WTC11 (cell line): ENCODE measurements at regions not wholly inside any gene's neighbourhood (a gene's known extent, or its start where the extent isn't known, plus 50 kb on each side); places are given as distances from the start of the nearest gene placed in this dataset.

ENCODE experiments used
- ATAC-seq: fragments of 200-7000 bp; cut with Tn5 transposase; 2 replicates; pipeline ENCODE4 v1.10.0; 2021; ENCODE audit warnings: mild to moderate bottlenecking, moderate library complexity
- CTCF ChIA-PET: fragments of 300-600 bp; sonication (Branson Sonifier 250); formaldehyde crosslinking; loops from one replicate; lab custom pipeline; 2021; ENCODE audit warnings: antibody characterized with exemption; lab: Charles Lee
- POLR2A ChIA-PET: fragments of 350-600 bp; sonication (Branson Sonifier 250); formaldehyde crosslinking; loops from one replicate; lab custom pipeline; 2021; ENCODE audit warnings: antibody characterized with exemption; lab: Charles Lee
- DNase-seq: peaks from one replicate; pipeline ENCODE4 v3.0.0; 2021; ENCODE audit warnings: low spot score
- H3K27ac Mint-ChIP-seq: 2 replicates; pipeline ENCODE4 v1.8.0; 2021; ENCODE audit warnings: mixed read lengths
- H3K27me3 Mint-ChIP-seq: 2 replicates; pipeline ENCODE4 v1.8.0; 2021; ENCODE audit warnings: low read depth, mild to moderate bottlenecking, moderate library complexity, mixed read lengths
- H3K36me3 Mint-ChIP-seq: 2 replicates; pipeline ENCODE4 v1.8.0; 2021; ENCODE audit warnings: mixed read lengths
- H3K4me1 Mint-ChIP-seq: 2 replicates; pipeline ENCODE4 v1.8.0; 2022; ENCODE audit warnings: mixed read lengths
- H3K4me3 Mint-ChIP-seq: 2 replicates; pipeline ENCODE4 v1.8.0; 2021; ENCODE audit warnings: mild to moderate bottlenecking, moderate library complexity, mixed read lengths
- H3K9me3 Mint-ChIP-seq: 2 replicates; pipeline ENCODE4 v1.8.0; 2021; ENCODE audit warnings: mixed read lengths
- AFF4 ChIP-seq: sonication (generic); formaldehyde crosslinking; IDR thresholded peaks from 2 replicates; pipeline ENCODE4 v1.8.1; 2023; ENCODE audit warnings: mild to moderate bottlenecking, missing genetic modification reagents, borderline replicate concordance
- ATF6 ChIP-seq: sonication (generic); formaldehyde crosslinking; IDR thresholded peaks from 2 replicates; pipeline ENCODE4 v1.8.1; 2023; ENCODE audit warnings: mild to moderate bottlenecking, missing genetic modification reagents
- CDX4 ChIP-seq: fragments of 250-450 bp; sonication (Bioruptor Pico); IDR thresholded peaks from 2 replicates; pipeline ENCODE4 v1.9.0; 2021; ENCODE audit warnings: moderate library complexity, mild to moderate bottlenecking, inconsistent platforms, borderline replicate concordance
- CREM ChIP-seq: sonication (generic); formaldehyde crosslinking; IDR thresholded peaks from 2 replicates; pipeline ENCODE4 v1.8.1; 2022; ENCODE audit warnings: mild to moderate bottlenecking, missing genetic modification reagents, moderate library complexity
- CTCF ChIP-seq: fragments of 200-600 bp; IDR thresholded peaks from 2 replicates; pipeline ENCODE4 v1.8.0; 2022; ENCODE audit warnings: antibody characterized with exemption
- JAZF1 ChIP-seq: fragments of 250-450 bp; sonication (Bioruptor Pico); IDR thresholded peaks from 2 replicates; pipeline ENCODE4 v1.9.0; 2021; ENCODE audit warnings: moderate library complexity, mild to moderate bottlenecking, inconsistent platforms
- MAX ChIP-seq: sonication (generic); formaldehyde crosslinking; IDR thresholded peaks from 2 replicates; pipeline ENCODE4 v1.8.0; 2022; ENCODE audit warnings: mild to moderate bottlenecking, missing genetic modification reagents
- MLX ChIP-seq: sonication (generic); formaldehyde crosslinking; IDR thresholded peaks from 2 replicates; pipeline ENCODE4 v1.8.1; 2023; ENCODE audit warnings: mild to moderate bottlenecking, missing genetic modification reagents, moderate library complexity
- NFE2L1 ChIP-seq: sonication (generic); formaldehyde crosslinking; IDR thresholded peaks from 2 replicates; pipeline ENCODE4 v1.8.1; 2023; ENCODE audit warnings: missing genetic modification reagents
- NFYB ChIP-seq: sonication (generic); formaldehyde crosslinking; conservative IDR thresholded peaks from 2 replicates; pipeline ENCODE4 v1.8.0; 2022; ENCODE audit warnings: low read depth, missing genetic modification reagents
- NR3C1 ChIP-seq: sonication (generic); formaldehyde crosslinking; conservative IDR thresholded peaks from 2 replicates; pipeline ENCODE4 v1.8.1; 2023; ENCODE audit warnings: low read depth, mild to moderate bottlenecking, missing genetic modification reagents
- PRRX2 ChIP-seq: fragments of 250-450 bp; sonication (Bioruptor Pico); IDR thresholded peaks from 2 replicates; pipeline ENCODE4 v1.8.0; 2021; ENCODE audit warnings: mild to moderate bottlenecking
- RORB ChIP-seq: fragments of 250-450 bp; sonication (Bioruptor Pico); IDR thresholded peaks from 2 replicates; pipeline ENCODE4 v1.9.0; 2021; ENCODE audit warnings: mild to moderate bottlenecking
- TP53 ChIP-seq: sonication (generic); formaldehyde crosslinking; IDR thresholded peaks from 2 replicates; pipeline ENCODE4 v1.8.1; 2023; ENCODE audit warnings: mild to moderate bottlenecking, missing genetic modification reagents
- ZMAT4 ChIP-seq: fragments of 250-450 bp; sonication (Bioruptor Pico); IDR thresholded peaks from 2 replicates; pipeline ENCODE4 v1.9.0; 2021; ENCODE audit warnings: mild to moderate bottlenecking
- ZNF416 ChIP-seq: fragments of 250-450 bp; sonication (Bioruptor Pico); IDR thresholded peaks from 2 replicates; pipeline ENCODE4 v1.9.0; 2021; ENCODE audit warnings: mild to moderate bottlenecking, inconsistent platforms
- ZNF423 ChIP-seq: fragments of 250-450 bp; sonication (Bioruptor Pico); IDR thresholded peaks from 2 replicates; pipeline ENCODE4 v2.1.2; 2022; ENCODE audit warnings: mild to moderate bottlenecking, moderate library complexity
- ZNF425 ChIP-seq: fragments of 250-450 bp; sonication (Bioruptor Pico); conservative IDR thresholded peaks from 2 replicates; pipeline ENCODE4 v1.9.0; 2021; ENCODE audit warnings: mild to moderate bottlenecking
- ZNF512 ChIP-seq: sonication (generic); formaldehyde crosslinking; IDR thresholded peaks from 2 replicates; pipeline ENCODE4 v1.8.1; 2022; ENCODE audit warnings: missing genetic modification reagents, borderline replicate concordance
- ZNF671 ChIP-seq: fragments of 250-450 bp; sonication (Bioruptor Pico); IDR thresholded peaks from 2 replicates; pipeline ENCODE4 v1.8.0; 2021; ENCODE audit warnings: mild to moderate bottlenecking

- TF ChIP-seq PRRX2 (no peak), MAX (no peak), JAZF1 (CRISPR knock-in tag) (no peak), ZNF425 (no peak), TP53 (CRISPR knock-in tag) (no peak), ZNF671 (no peak), ZMAT4 (CRISPR knock-in tag) (no peak), NR3C1 (CRISPR knock-in tag) (no peak)
Observed at GRCh38 chr2:181782660-181783059, 102.3 kb upstream of the NEUROD1 start (continued).

- CTCF ChIA-PET, result no interaction called here
- no peak for ATAC-seq
- peaks cover 13% of the 10 kb centered on the region for H3K4me1 Mint-ChIP-seq
Observed at GRCh38 chr2:181784556-181784955, 104.2 kb upstream of the NEUROD1 start.

More at GRCh38 chr2:181784556-181784955, 104.2 kb upstream of the NEUROD1 start:
- H3K9me3 Mint-ChIP-seq, result no peaks in the 10 kb centered on the region
- TF ChIP-seq ZNF416 (CRISPR knock-in tag) (no peak), MLX (CRISPR knock-in tag) (no peak), ZNF423 (CRISPR knock-in tag) (no peak), CREM (CRISPR knock-in tag) (no peak), CDX4 (no peak), ZNF671 (no peak), CTCF (no peak), RORB (CRISPR knock-in tag) (no peak), ATF6 (CRISPR knock-in tag) (no peak), ZNF512 (no peak), ZNF425 (no peak), AFF4 (CRISPR knock-in tag) (no peak), NFE2L1 (CRISPR knock-in tag) (no peak), NFYB (no peak)
- no peaks in the 10 kb centered on the region for H3K36me3 Mint-ChIP-seq
- no peaks in the 10 kb centered on the region; the same call in 1 of the 2 replicates for H3K27me3 Mint-ChIP-seq
- H3K4me3 Mint-ChIP-seq, result no peak overlapping the region
- no peak overlapping the region for H3K27ac Mint-ChIP-seq
- POLR2A ChIA-PET, result no interaction called here
- DNase-seq, result no peak
